CD14-positive monocyte (primary cell): ENCODE measurements at regions not wholly inside any gene's neighbourhood (a gene's known extent, or its start where the extent isn't known, plus 50 kb on each side); places are given as distances from the start of the nearest gene placed in this dataset.

Experiments
- DNase-seq, 3 donors: peaks; one replicate each; pipeline ENCODE4 v3.0.0-alpha.2; 2011 to 2022
- H2AFZ ChIP-seq: 2 replicates; pipeline ENCODE4 v1.6.0; 2012; ENCODE audit warnings: mild to moderate bottlenecking, low read depth, low read length, inconsistent platforms; ENCODE audit not compliant: insufficient read depth, poor library complexity, severe bottlenecking
- H3K27ac ChIP-seq, 2 donors: 1 replicate in 1 of 2; 2 replicates in 1 of 2; pipeline ENCODE4 v1.5.1; 2012 to 2013; ENCODE audit warnings: low read length in 2 of 2, control low read depth in 1 of 2, inconsistent platforms in 1 of 2, low read depth in 1 of 2, mild to moderate bottlenecking in 1 of 2
- H3K27me3 ChIP-seq, 2 donors: one replicate each; pipeline versions ENCODE4 v1.6.0 to v1.6.1; 2011 to 2013; ENCODE audit warnings: low read length in 2 of 2; ENCODE audit not compliant: control insufficient read depth in 2 of 2, insufficient read depth in 2 of 2
- H3K36me3 ChIP-seq, 2 donors: replicated peaks in 1 of 2; 1 replicate in 1 of 2; 2 replicates in 1 of 2; pipeline versions ENCODE4 v1.5.1 to v1.6.1; 2012 to 2013; ENCODE audit warnings: low read length in 2 of 2, control low read depth in 1 of 2, inconsistent platforms in 1 of 2, mild to moderate bottlenecking in 1 of 2; ENCODE audit not compliant: insufficient read depth in 2 of 2, control insufficient read depth in 1 of 2
- H3K4me1 ChIP-seq, 2 donors: 1 replicate in 1 of 2; 2 replicates in 1 of 2; pipeline versions ENCODE4 v1.5.1 to v1.6.1; 2012 to 2013; ENCODE audit warnings: low read length in 2 of 2, control low read depth in 1 of 2, inconsistent platforms in 1 of 2, mild to moderate bottlenecking in 1 of 2, moderate library complexity in 1 of 2; ENCODE audit not compliant: insufficient read depth in 2 of 2, control insufficient read depth in 1 of 2
- H3K4me2 ChIP-seq: replicated peaks from 2 replicates; pipeline ENCODE3; 2012; ENCODE audit warnings: low read length, moderate library complexity, mild to moderate bottlenecking; ENCODE audit not compliant: poor library complexity, severe bottlenecking; ENCODE audit errors: extremely low read depth
- H3K4me3 ChIP-seq, 3 experiments: fragments of 200-600 bp in 1 of 3; sonication (generic) in 1 of 3; replicated peaks in 1 of 3; 1 replicate in 2 of 3; 2 replicates in 1 of 3; pipeline ENCODE4 v1.5.1; 2011 to 2013; ENCODE audit warnings: low read length in 3 of 3, mild to moderate bottlenecking in 3 of 3, control low read depth in 2 of 3, low read depth in 2 of 3, inconsistent platforms in 1 of 3, moderate library complexity in 1 of 3
- H3K79me2 ChIP-seq: 2 replicates; pipeline ENCODE4 v1.6.0; 2012; ENCODE audit warnings: mild to moderate bottlenecking, control low read depth, inconsistent platforms, low read length, moderate library complexity; ENCODE audit not compliant: insufficient read depth
- H3K9ac ChIP-seq: 2 replicates; pipeline ENCODE4 v1.6.0; 2017; ENCODE audit warnings: low read length, mild to moderate bottlenecking; ENCODE audit not compliant: insufficient read depth, poor library complexity, severe bottlenecking
- H3K9me3 ChIP-seq, 2 donors: replicated peaks in 1 of 2; 1 replicate in 1 of 2; 2 replicates in 1 of 2; pipeline versions ENCODE4 v1.5.1 to v1.6.1; 2012 to 2013; ENCODE audit warnings: low read length in 2 of 2, control low read depth in 1 of 2; ENCODE audit not compliant: control insufficient read depth in 1 of 2, insufficient read depth in 1 of 2
- H4K20me1 ChIP-seq: 2 replicates; pipeline ENCODE4 v1.6.0; 2012; ENCODE audit warnings: mild to moderate bottlenecking, low read length, control low read depth, moderate library complexity; ENCODE audit not compliant: insufficient read depth
- H3K27ac Mint-ChIP-seq, 7 donors: one replicate each; pipeline ENCODE4 v1.8.0; 2020; ENCODE audit warnings: mild to moderate bottlenecking in 7 of 7, mixed read lengths in 7 of 7, moderate library complexity in 6 of 7, inconsistent platforms in 2 of 7
- H3K27me3 Mint-ChIP-seq, 3 donors: one replicate each; pipeline ENCODE4 v1.8.0; 2021 to 2022; ENCODE audit warnings: low read depth in 3 of 3, mild to moderate bottlenecking in 3 of 3, mixed read lengths in 3 of 3, moderate library complexity in 3 of 3, inconsistent platforms in 1 of 3
- H3K36me3 Mint-ChIP-seq, 2 donors: one replicate each; pipeline ENCODE4 v1.8.0; 2020; ENCODE audit warnings: mixed read lengths in 2 of 2, inconsistent platforms in 1 of 2, mild to moderate bottlenecking in 1 of 2
- H3K4me1 Mint-ChIP-seq: one replicate; pipeline ENCODE4 v1.8.0; 2020; ENCODE audit warnings: mild to moderate bottlenecking, mixed read lengths
- H3K4me3 Mint-ChIP-seq, 2 donors: one replicate each; pipeline ENCODE4 v1.8.0; 2020; ENCODE audit warnings: mild to moderate bottlenecking in 2 of 2, mixed read lengths in 2 of 2, moderate library complexity in 1 of 2
- H3K9me3 Mint-ChIP-seq, 7 donors: one replicate each; pipeline ENCODE4 v1.8.0; 2020 to 2022; ENCODE audit warnings: mixed read lengths in 7 of 7, mild to moderate bottlenecking in 6 of 7, moderate library complexity in 6 of 7, inconsistent platforms in 2 of 7
- WGBS: methylation state at CpG from one replicate; pipeline ENCODE4 v1.1.5; 2013; ENCODE audit warnings: missing lambda C conversion rate; ENCODE audit not compliant: insufficient coverage; 5-methylcytosine and 5-hydroxymethylcytosine counted together
- intact Hi-C, 2 donors: fragments of 100-400 bp; cut with micrococcal nuclease; formaldehyde crosslinking; loops; one replicate each; pipeline versions ENCODE4 v1.15.0 to v1.15.1; 2023
- TF ChIP-seq, protein P1 (sequence below): fragments of 200-600 bp; IDR thresholded peaks from one replicate; pipeline ENCODE4 v1.8.0; 2022; ENCODE audit warnings: antibody characterized with exemption, mild to moderate bottlenecking

DNA sequence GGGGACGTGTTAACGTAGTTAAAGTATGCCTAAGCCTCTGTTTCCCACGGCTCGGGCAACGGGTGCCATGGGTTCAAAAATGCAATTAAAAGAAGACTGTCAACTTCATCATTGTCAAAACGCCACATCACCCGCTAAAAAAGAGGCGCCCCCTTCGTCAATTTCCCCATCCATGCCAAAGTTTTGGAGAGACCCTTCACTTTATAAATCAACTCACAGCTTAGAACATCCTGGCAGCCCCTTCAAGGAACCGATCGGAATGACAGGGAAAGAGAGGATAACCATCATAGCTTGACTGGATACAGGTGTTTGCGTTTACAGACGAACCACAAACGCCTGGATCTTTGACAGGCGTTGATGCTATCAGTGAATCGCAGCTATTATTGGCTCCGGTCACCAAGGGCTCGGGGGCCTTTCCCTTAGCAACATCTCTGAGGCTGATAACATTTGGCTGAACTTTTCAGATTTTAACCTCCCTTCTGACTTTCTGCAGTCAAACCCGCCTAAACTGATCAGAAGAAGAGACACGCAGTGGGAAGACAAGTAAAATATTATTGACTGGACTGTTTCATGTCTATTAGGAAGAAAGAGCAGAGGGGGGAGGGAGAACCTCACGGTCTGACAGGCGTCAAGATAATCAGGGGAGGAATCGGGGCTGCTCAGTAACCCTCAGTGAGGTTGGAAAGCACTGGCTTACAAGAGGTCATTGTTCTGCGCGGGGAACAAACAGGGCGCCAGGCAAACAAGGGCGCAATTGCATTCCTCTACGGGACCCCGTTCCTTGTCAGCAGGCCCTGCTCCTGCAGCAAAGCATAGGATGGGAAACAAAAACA is 322.5 kb upstream of the ZNF507 start:
- Mint-ChIP-seq H3K27ac (no peak overlapping the region), H3K4me1 (peaks cover 7% of the 10 kb centered on the region), H3K9me3 (peaks cover 21 to 52% (median 28%) of the 10 kb centered on the region in 7 donors), H3K4me3 (peak overlapping the region in 1 of 2 donors; percentile 2), H3K27me3 (peaks cover 2 to 3% (median 3%) of the 10 kb centered on the region in 3 donors), H3K36me3 (no peaks in the 10 kb centered on the region)
- H3K9me3 ChIP-seq = peaks cover 32 to 52% of the 10 kb centered on the region in 2 donors
- no peak overlapping the region for H2AFZ ChIP-seq
- WGBS = 74% methylated on average over 29 of the region's 29 CpGs
- no peaks in the 10 kb centered on the region for H4K20me1 ChIP-seq
- no peak overlapping the region for H3K4me2 ChIP-seq
- H3K4me3 ChIP-seq = no peak overlapping the region
- no peak overlapping the region for H3K9ac ChIP-seq
- no peaks in the 10 kb centered on the region for H3K4me1 ChIP-seq
- H3K36me3 ChIP-seq = no peaks in the 10 kb centered on the region
- no peak overlapping the region for H3K27ac ChIP-seq
- TF ChIP-seq, protein P1, sequence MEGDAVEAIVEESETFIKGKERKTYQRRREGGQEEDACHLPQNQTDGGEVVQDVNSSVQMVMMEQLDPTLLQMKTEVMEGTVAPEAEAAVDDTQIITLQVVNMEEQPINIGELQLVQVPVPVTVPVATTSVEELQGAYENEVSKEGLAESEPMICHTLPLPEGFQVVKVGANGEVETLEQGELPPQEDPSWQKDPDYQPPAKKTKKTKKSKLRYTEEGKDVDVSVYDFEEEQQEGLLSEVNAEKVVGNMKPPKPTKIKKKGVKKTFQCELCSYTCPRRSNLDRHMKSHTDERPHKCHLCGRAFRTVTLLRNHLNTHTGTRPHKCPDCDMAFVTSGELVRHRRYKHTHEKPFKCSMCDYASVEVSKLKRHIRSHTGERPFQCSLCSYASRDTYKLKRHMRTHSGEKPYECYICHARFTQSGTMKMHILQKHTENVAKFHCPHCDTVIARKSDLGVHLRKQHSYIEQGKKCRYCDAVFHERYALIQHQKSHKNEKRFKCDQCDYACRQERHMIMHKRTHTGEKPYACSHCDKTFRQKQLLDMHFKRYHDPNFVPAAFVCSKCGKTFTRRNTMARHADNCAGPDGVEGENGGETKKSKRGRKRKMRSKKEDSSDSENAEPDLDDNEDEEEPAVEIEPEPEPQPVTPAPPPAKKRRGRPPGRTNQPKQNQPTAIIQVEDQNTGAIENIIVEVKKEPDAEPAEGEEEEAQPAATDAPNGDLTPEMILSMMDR = no peak
- H3K79me2 ChIP-seq = no peaks in the 10 kb centered on the region
- intact Hi-C loops = no loop called here
- DNase-seq = no peak
- no peaks in the 10 kb centered on the region for H3K27me3 ChIP-seq

DNA sequence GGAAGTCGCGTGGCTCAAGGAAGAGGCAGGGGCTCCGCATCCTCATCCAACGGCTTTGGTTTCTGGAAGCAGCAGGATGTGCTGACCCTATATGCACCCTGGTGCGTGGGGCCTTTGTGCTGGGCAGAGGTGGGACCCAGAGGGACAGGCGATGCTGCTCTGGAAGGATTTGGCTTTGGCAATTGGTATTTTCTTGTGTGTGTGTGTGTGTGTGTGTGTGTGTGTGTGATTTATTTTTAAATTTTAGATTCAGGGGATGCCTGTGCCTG is 321.9 kb upstream of the ZNF507 start:
- TF ChIP-seq, protein P1 = no peak
- Mint-ChIP-seq H3K27ac (no peak overlapping the region), H3K4me1 (peaks cover 4% of the 10 kb centered on the region), H3K9me3 (peaks cover 22 to 54% (median 29%) of the 10 kb centered on the region in 7 donors), H3K27me3 (peaks cover 2 to 3% (median 3%) of the 10 kb centered on the region in 3 donors), H3K36me3 (no peaks in the 10 kb centered on the region), H3K4me3 (no peak overlapping the region)
- no peak for DNase-seq
- Histone ChIP-seq H3K27ac (no peak overlapping the region), H3K36me3 (no peaks in the 10 kb centered on the region), H4K20me1 (no peaks in the 10 kb centered on the region), H3K27me3 (no peaks in the 10 kb centered on the region), H3K4me1 (no peaks in the 10 kb centered on the region), H3K4me3 (no peak overlapping the region), H3K9me3 (peaks cover 32 to 55% of the 10 kb centered on the region in 2 donors), H2AFZ (no peak overlapping the region), H3K9ac (no peak overlapping the region), H3K4me2 (no peak overlapping the region), H3K79me2 (no peaks in the 10 kb centered on the region)
- intact Hi-C loops = no loop called here
- 50% methylated on average over 4 of the region's 6 CpGs for WGBS
